NT2/D1 (cell line): ENCODE measurements at regions not wholly inside any gene's neighbourhood (a gene's known extent, or its start where the extent isn't known, plus 50 kb on each side); places are given as distances from the start of the nearest gene placed in this dataset.

Experiments
- SUZ12 ChIP-seq: IDR thresholded peaks from 2 replicates; pipeline ENCODE4 v1.6.1; 2011; ENCODE audit not compliant: insufficient read length, insufficient read depth; ENCODE audit errors: extremely low read depth
- ZNF274 ChIP-seq: IDR thresholded peaks from 2 replicates; pipeline ENCODE4 v1.6.1; 2011; ENCODE audit warnings: mild to moderate bottlenecking, low read depth, low read length

- no peak for TF ChIP-seq SUZ12
- no peak for TF ChIP-seq ZNF274
These were observed 392.1 kb downstream of the BRD1 start for GRCh38 chr22:49435596-49435995.
